Muscle of leg (tissue), 3 donors: ENCODE measurements at regions not wholly inside any gene's neighbourhood (a gene's known extent, or its start where the extent isn't known, plus 50 kb on each side); places are given as distances from the start of the nearest gene placed in this dataset.

ENCODE experiments used
- DNase-seq: peaks from one replicate; pipeline ENCODE4 v3.0.0; 2013
- H3K27ac ChIP-seq: one replicate; pipeline ENCODE4 v1.5.1; 2013; ENCODE audit warnings: mild to moderate bottlenecking, low read length, control low read depth
- H3K27me3 ChIP-seq: one replicate; pipeline ENCODE4 v1.6.1; 2013; ENCODE audit warnings: low read length; ENCODE audit not compliant: control insufficient read depth, insufficient read depth
- H3K36me3 ChIP-seq: one replicate; pipeline ENCODE4 v1.6.1; 2013; ENCODE audit warnings: low read length; ENCODE audit not compliant: control insufficient read depth, insufficient read depth
- H3K4me1 ChIP-seq: one replicate; pipeline ENCODE4 v1.6.1; 2013; ENCODE audit warnings: low read length; ENCODE audit not compliant: control insufficient read depth, insufficient read depth
- H3K4me3 ChIP-seq: one replicate; pipeline ENCODE4 v1.5.1; 2013; ENCODE audit warnings: low read length, control low read depth
- H3K9me3 ChIP-seq: replicated peaks from 2 replicates; pipeline ENCODE4 v1.6.1; 2013; ENCODE audit warnings: low read depth, low read length; ENCODE audit not compliant: control insufficient read depth
- WGBS: methylation state at CpG from one replicate; pipeline ENCODE4 v1.1.5; 2013; ENCODE audit warnings: missing lambda C conversion rate; ENCODE audit not compliant: insufficient coverage; 5-methylcytosine and 5-hydroxymethylcytosine counted together

DNA sequence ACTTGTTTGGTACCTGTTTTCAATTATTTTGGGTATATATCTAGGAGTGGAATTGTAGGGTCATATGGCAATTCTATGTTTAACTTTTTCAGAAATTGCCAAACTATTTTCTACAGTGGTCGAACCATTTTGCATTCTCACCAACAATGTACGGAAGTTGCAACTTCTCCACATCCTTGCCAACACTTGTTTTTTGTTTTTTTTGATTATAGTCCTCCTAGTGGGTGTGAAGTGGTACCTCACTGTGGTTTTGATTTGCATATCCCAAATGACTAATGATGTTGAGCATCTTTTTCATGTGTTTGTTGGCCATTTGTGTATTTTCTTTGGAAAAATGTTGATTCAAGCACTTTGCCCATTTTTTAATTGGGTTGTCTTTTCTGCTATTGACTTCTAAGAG, 122.1 kb downstream of the RPS24 start:
- Histone ChIP-seq H3K27ac (no peak overlapping the region), H3K4me1 (peaks cover 4% of the 10 kb centered on the region), H3K4me3 (no peak overlapping the region), H3K9me3 (no peaks in the 10 kb centered on the region), H3K36me3 (no peaks in the 10 kb centered on the region), H3K27me3 (no peaks in the 10 kb centered on the region)
- no CpG with 5 or more reads among the region's 2 CpGs for WGBS
- no peak for DNase-seq

DNA sequence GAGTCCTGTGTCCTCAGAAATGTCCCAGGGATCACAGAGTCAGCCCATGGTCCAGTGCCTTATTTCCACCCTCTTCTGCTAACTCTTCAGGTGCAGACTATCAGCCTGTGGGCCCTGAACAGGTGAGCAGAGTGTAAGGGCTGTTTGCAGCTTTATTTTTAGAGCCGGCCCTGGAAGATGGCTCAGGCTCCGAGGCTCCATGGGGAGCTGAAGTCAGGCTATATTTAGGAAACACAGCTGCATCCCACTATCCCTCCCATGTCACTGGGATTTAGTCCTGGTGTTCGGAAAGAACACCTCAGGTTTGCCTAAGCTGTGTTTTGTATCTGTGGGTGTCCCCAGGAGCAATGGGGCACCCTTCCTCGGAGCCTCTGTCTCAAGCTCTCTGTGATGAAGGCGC, 126.9 kb downstream of the RPS24 start:
- Histone ChIP-seq H3K9me3 (peaks cover 9% of the 10 kb centered on the region), H3K4me1 (peaks cover 22% of the 10 kb centered on the region), H3K4me3 (no peak overlapping the region), H3K27ac (peak overlapping the region; percentile 69), H3K36me3 (no peaks in the 10 kb centered on the region), H3K27me3 (peaks cover 2% of the 10 kb centered on the region)
- WGBS: 56% methylated on average over 4 of the region's 5 CpGs
- DNase-seq: peak; percentile 76

DNA sequence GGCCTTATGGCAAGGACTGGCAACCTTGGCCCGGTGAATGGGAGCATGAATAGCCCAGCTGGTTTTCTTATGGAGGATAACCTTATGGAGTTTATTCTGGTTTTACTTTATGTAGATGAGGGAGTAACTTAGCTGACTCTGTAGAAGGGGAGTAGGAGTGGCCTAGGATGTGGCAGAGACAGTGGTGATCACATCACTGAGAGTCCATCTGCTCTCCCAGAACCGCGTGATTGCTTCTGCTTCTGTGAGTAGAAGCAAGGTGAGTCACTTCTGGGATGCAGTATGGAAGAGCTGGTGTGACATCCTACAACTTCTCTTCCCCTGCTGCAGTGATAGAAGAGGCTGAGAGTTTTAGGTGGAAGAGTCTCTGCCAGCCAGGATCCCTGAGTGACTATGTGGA, 129.2 kb downstream of the RPS24 start:
- no peak overlapping the region for H3K4me3 ChIP-seq
- peaks cover 3% of the 10 kb centered on the region for H3K27me3 ChIP-seq
- H3K9me3 ChIP-seq: peaks cover 9% of the 10 kb centered on the region
- H3K36me3 ChIP-seq: no peaks in the 10 kb centered on the region
- WGBS: 89% methylated on average over 1 of the region's 3 CpGs
- peaks cover 22% of the 10 kb centered on the region for H3K4me1 ChIP-seq
- no peak overlapping the region for H3K27ac ChIP-seq
- DNase-seq: no peak

DNA sequence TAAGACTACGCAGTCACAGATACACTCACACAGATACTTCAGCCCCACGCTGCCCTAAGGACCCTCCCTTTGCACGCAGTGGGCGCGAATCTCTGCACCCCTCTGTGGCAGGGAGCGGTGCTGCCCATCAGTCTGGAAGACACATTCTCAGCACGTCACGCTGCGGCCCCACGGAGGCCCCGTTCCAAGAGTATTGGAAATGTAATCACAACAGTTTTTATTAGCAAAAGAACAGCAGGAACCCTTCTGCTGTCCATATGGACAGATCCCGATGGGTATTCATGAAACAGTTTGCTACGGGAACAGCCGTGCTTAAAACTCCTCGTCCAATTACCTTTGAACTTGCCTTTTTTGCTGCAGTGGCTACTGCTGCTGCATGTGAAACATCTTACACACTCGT, 131.0 kb downstream of the RPS24 start:
- Histone ChIP-seq H3K4me3 (no peak overlapping the region), H3K36me3 (no peaks in the 10 kb centered on the region), H3K4me1 (peaks cover 22% of the 10 kb centered on the region), H3K9me3 (peaks cover 9% of the 10 kb centered on the region), H3K27me3 (peaks cover 3% of the 10 kb centered on the region), H3K27ac (no peak overlapping the region)
- 37% methylated on average over 16 of the region's 16 CpGs for WGBS
- peak; percentile 52 for DNase-seq

DNA sequence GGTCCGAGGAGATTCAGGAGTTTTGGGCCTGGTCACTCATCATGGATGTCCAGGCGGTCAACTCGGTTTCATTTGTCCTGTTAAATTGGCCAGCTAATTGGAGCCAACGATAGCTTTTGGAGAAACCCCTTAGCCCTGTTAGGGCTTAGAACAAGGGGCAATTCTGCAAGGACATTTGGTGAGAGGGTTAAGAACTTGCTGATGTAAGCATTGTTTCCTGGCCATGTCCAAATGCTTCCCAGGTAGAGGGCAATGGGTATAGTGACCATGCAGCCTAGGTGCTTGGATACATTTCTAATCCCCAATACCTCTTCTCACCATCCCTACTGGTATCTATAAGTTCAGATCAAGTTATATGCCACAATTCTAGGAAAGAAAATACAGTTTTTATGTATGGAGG, 131.5 kb downstream of the RPS24 start:
- WGBS: 84% methylated on average over 4 of the region's 4 CpGs
- Histone ChIP-seq H3K4me1 (peaks cover 22% of the 10 kb centered on the region), H3K9me3 (peaks cover 9% of the 10 kb centered on the region), H3K27ac (no peak overlapping the region), H3K27me3 (peaks cover 3% of the 10 kb centered on the region), H3K36me3 (no peaks in the 10 kb centered on the region), H3K4me3 (no peak overlapping the region)
- DNase-seq: no peak

DNA sequence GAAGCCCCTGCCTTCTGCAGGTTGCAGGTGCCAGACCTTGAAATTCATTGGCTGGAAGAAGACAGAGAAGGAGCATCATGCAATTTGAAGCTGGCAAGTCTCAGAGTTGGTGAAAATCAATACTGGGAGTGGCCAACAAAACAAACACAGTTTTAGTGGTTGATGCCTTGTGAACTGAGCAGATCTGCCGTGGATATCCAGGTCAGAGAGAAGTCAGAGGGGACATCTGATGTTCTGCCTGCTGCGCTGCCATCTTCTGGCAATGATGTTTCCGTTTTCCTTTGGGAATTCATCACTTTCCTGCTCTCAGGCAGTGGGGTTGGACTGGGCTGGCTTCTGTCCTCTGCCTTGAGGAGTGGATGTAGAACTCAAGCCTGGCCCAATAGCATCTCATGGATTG, 132.0 kb downstream of the RPS24 start:
- 47% methylated on average over 3 of the region's 3 CpGs for WGBS
- Histone ChIP-seq H3K27ac (no peak overlapping the region), H3K36me3 (no peaks in the 10 kb centered on the region), H3K4me3 (no peak overlapping the region), H3K9me3 (peaks cover 9% of the 10 kb centered on the region), H3K4me1 (peaks cover 20% of the 10 kb centered on the region), H3K27me3 (peaks cover 3% of the 10 kb centered on the region)
- no peak for DNase-seq

DNA sequence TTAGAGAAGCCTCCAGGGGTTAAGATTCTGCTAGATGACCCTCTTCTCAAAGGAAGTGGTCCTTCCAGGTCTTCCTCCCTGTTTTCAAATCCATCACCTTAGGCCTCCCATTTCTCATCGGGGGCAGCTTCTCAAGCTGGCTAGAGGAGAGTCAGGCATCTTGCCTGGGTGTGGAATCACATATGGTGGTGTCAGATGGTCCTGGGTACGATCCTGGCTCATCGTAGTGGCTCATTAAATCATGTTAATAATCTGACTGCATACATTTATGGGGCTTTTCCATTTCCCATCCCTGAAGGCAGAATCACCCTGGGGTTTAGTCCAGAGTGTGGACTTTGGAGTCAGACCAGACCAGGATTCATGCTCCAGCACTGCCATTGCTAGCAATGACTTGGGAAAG, 132.6 kb downstream of the RPS24 start:
- H3K4me3 ChIP-seq: no peak overlapping the region
- DNase-seq: no peak
- peaks cover 9% of the 10 kb centered on the region for H3K9me3 ChIP-seq

DNA sequence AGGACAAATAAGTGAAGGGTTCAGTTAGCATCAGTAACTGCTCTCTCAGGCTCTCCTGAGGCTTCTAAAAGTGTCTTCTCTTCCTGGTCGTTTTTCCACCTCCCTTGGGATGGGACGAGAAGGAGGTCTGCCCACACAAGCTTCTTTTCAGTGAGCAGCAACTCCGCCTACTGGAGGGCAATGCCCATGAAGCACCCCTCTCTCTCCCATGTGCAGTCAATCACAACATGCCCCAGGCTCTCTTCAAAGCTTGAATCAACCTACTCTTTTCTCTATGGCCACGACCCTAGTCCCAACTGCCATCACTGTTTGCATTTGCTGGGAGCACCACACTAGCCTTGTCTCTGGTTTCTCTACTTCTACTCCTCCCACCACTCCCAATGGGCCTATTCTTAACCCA, 135.6 kb downstream of the RPS24 start:
- no peak for DNase-seq
- Histone ChIP-seq H3K4me1 (peaks cover 10% of the 10 kb centered on the region), H3K27ac (no peak overlapping the region), H3K36me3 (no peaks in the 10 kb centered on the region), H3K27me3 (peaks cover 6% of the 10 kb centered on the region), H3K9me3 (no peaks in the 10 kb centered on the region), H3K4me3 (no peak overlapping the region)
- WGBS: 70% methylated on average over 4 of the region's 4 CpGs

More for the DNA sequence above, 132.6 kb downstream of the RPS24 start:
- no CpG with 5 or more reads among the region's 3 CpGs for WGBS
- Histone ChIP-seq H3K36me3 (no peaks in the 10 kb centered on the region), H3K27me3 (peaks cover 3% of the 10 kb centered on the region), H3K4me1 (peaks cover 13% of the 10 kb centered on the region), H3K27ac (no peak overlapping the region)

DNA sequence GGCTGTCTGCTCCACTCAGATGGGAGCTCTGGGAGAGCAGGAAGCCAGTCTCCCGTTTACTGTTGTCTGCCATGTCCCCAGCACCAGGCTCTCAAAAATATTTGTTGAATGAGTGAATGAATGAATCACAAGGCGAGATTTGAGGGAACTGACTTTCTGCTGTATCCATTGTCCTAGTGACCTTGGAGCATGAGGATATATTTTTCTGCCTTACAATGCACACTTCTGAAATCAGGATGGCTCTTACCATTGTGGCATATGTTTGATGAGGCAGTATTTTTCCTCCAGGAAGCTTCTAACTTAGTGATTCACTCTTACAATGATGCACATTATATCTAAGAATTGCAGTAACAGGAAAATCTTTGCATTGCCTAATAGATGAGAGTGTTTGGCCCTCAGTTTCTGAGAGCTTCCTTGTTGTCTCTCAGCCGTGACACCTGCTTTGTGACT, 136.4 kb downstream of the RPS24 start:
- no peak overlapping the region for H3K27ac ChIP-seq
- H3K27me3 ChIP-seq: peaks cover 6% of the 10 kb centered on the region
- H3K36me3 ChIP-seq: no peaks in the 10 kb centered on the region
- peaks cover 2% of the 10 kb centered on the region for H3K4me1 ChIP-seq
- no peaks in the 10 kb centered on the region for H3K9me3 ChIP-seq
- WGBS: 57% methylated on average over 1 of the region's 3 CpGs
- DNase-seq: no peak
- no peak overlapping the region for H3K4me3 ChIP-seq

DNA sequence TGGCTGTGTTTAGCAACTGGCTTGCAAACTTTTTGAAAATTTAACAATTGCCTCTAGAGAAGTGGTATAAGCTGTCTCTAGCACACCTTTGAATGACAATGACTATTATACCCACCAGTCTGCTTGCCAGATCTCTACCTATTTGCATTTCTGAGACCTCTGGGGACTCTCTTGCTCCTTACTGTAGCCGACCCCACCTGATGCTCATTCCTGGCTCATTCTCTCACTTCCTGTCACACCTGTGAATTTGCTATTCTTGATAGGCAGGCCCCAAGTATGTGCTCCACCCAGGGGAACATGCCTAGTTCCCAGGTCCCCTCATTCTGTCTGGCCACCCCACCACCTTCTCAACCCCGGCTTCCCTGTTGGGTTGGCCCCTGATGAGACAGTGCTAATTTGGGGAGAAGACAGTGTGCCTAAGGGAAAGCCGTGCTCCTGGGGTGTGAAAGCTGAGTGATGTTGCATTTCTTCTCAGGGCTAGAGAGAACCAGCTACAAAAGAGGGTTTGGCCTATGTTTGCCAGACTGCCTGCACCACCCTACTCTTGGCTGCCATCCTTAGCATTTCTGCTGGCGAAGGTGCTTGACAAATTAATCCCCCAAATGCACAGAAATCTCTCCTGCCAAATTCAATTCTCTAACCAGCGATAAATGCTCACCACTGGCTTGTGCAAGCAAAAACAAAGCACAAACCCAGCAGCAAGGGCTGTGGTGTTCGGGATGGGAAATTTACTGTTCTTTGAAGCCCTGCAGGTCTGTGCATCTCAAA, 138.2 kb downstream of the RPS24 start:
- Histone ChIP-seq H3K36me3 (no peaks in the 10 kb centered on the region), H3K27me3 (peaks cover 5% of the 10 kb centered on the region), H3K27ac (no peak overlapping the region), H3K4me1 (no peaks in the 10 kb centered on the region), H3K4me3 (no peak overlapping the region), H3K9me3 (no peaks in the 10 kb centered on the region)
- WGBS: 41% methylated on average over 3 of the region's 6 CpGs
- no peak for DNase-seq
